Kidney tubule cell (primary cell): ENCODE measurements at regions not wholly inside any gene's neighbourhood (a gene's known extent, or its start where the extent isn't known, plus 50 kb on each side); places are given as distances from the start of the nearest gene placed in this dataset.

Experiments used
- DNase-seq: peaks from one replicate; pipeline ENCODE4 v3.0.0-alpha.2; 2018; ENCODE audit warnings: low spot score

GRCh38 chr6:87851674-87852299 lies 149.8 kb upstream of the AKIRIN2 start:
- peak; percentile 4 for DNase-seq

- no peak for DNase-seq
Measured at GRCh38 chr6:87848616-87849015, 146.6 kb upstream of the AKIRIN2 start.

- no peak for DNase-seq
Measured at GRCh38 chr6:87847830-87848210, 145.8 kb upstream of the AKIRIN2 start.

GRCh38 chr6:87847135-87847829 lies 145.2 kb upstream of the AKIRIN2 start:
- DNase-seq: no peak

- no peak for DNase-seq
Measured at GRCh38 chr6:87846434-87846833, 144.4 kb upstream of the AKIRIN2 start.

GRCh38 chr6:87840324-87840723 lies 138.3 kb upstream of the AKIRIN2 start:
- DNase-seq: no peak

- no peak for DNase-seq
Measured at GRCh38 chr6:87837876-87838275, 135.8 kb upstream of the AKIRIN2 start.

GRCh38 chr6:87837444-87837843 lies 135.4 kb upstream of the AKIRIN2 start:
- DNase-seq: no peak

- DNase-seq: peak; percentile 57
Measured at GRCh38 chr6:87832025-87832825, 130.2 kb upstream of the AKIRIN2 start.

GRCh38 chr6:87830907-87831306 lies 128.9 kb upstream of the AKIRIN2 start:
- DNase-seq: no peak

GRCh38 chr6:87829622-87830121 lies 127.6 kb upstream of the AKIRIN2 start:
- DNase-seq: no peak

- DNase-seq: no peak
Measured at GRCh38 chr6:87828044-87828443, 126.0 kb upstream of the AKIRIN2 start.

GRCh38 chr6:87827346-87827745 lies 125.3 kb upstream of the AKIRIN2 start:
- no peak for DNase-seq

GRCh38 chr6:87826424-87826823 lies 124.4 kb upstream of the AKIRIN2 start:
- DNase-seq: no peak

GRCh38 chr6:87825821-87826221 lies 123.8 kb upstream of the AKIRIN2 start:
- no peak for DNase-seq

GRCh38 chr6:87824958-87825491 lies 123.0 kb upstream of the AKIRIN2 start:
- no peak for DNase-seq

GRCh38 chr6:87822011-87822410 lies 120.0 kb upstream of the AKIRIN2 start:
- DNase-seq: no peak

- DNase-seq: no peak
Measured at GRCh38 chr6:87820343-87820984, 118.4 kb upstream of the AKIRIN2 start.

GRCh38 chr6:87817183-87817582 lies 115.2 kb upstream of the AKIRIN2 start:
- DNase-seq: peak; percentile 42

- DNase-seq: no peak
Measured at GRCh38 chr6:87815449-87815848, 113.4 kb upstream of the AKIRIN2 start.

- peak; percentile 89 for DNase-seq
Measured at GRCh38 chr6:87808005-87808757, 106.1 kb upstream of the AKIRIN2 start.
